GM23338 (cell line): ENCODE measurements at regions not wholly inside any gene's neighbourhood (a gene's known extent, or its start where the extent isn't known, plus 50 kb on each side); places are given as distances from the start of the nearest gene placed in this dataset.

Experiments
- ATAC-seq: fragments of 200-7000 bp; cut with Tn5 transposase; 3 replicates; pipeline ENCODE4 v1.9.1; 2020
- DNase-seq: peaks from one replicate; pipeline ENCODE4 v3.0.0-alpha.2; 2015; ENCODE audit warnings: low spot score
- H2AFZ ChIP-seq: fragments of 200-600 bp; sonication (generic); 2 replicates; pipeline ENCODE4 v1.8.0; 2016; ENCODE audit warnings: antibody characterized with exemption, mild to moderate bottlenecking, moderate library complexity
- H3F3A ChIP-seq: fragments of 200-600 bp; sonication (generic); replicated peaks from 2 replicates; pipeline ENCODE4 v1.8.0; 2017; ENCODE audit warnings: antibody characterized with exemption, mixed run types, low read depth
- H3K27ac ChIP-seq: fragments of 200-600 bp; sonication (generic); 2 replicates; pipeline ENCODE4 v1.6.1; 2016; ENCODE audit warnings: low read depth
- H3K27me3 ChIP-seq: fragments of 200-600 bp; sonication (generic); 2 replicates; pipeline ENCODE4 v1.8.0; 2016; ENCODE audit warnings: mild to moderate bottlenecking, mixed run types, moderate library complexity; ENCODE audit not compliant: insufficient read depth
- H3K36me3 ChIP-seq: fragments of 200-600 bp; sonication (generic); 2 replicates; pipeline ENCODE4 v1.8.0; 2016; ENCODE audit warnings: mild to moderate bottlenecking; ENCODE audit not compliant: insufficient read depth
- H3K4me1 ChIP-seq: fragments of 200-600 bp; sonication (generic); 2 replicates; pipeline ENCODE4 v1.8.0; 2016; ENCODE audit warnings: mild to moderate bottlenecking, moderate library complexity; ENCODE audit not compliant: insufficient read depth
- H3K4me2 ChIP-seq: fragments of 200-600 bp; sonication (generic); 2 replicates; pipeline ENCODE4 v1.7.1; 2017; ENCODE audit warnings: mixed run types
- H3K4me3 ChIP-seq: fragments of 200-600 bp; sonication (generic); 2 replicates; pipeline ENCODE4 v1.6.1; 2016; ENCODE audit warnings: mixed run types
- H3K79me2 ChIP-seq: fragments of 200-600 bp; sonication (generic); replicated peaks from 2 replicates; pipeline ENCODE4 v1.8.0; 2017; ENCODE audit warnings: mild to moderate bottlenecking; ENCODE audit not compliant: insufficient read depth
- H3K9me2 ChIP-seq: fragments of 200-600 bp; sonication (generic); 2 replicates; pipeline ENCODE4 v1.8.0; 2017; ENCODE audit not compliant: insufficient read depth
- H4K20me1 ChIP-seq: fragments of 200-600 bp; sonication (generic); replicated peaks from 2 replicates; pipeline ENCODE4 v1.8.0; 2017; ENCODE audit warnings: mild to moderate bottlenecking; ENCODE audit not compliant: insufficient read depth
- H3K27ac Mint-ChIP-seq: 2 replicates; pipeline ENCODE4 v1.8.0; 2020; ENCODE audit warnings: inconsistent platforms, mild to moderate bottlenecking, moderate library complexity, mixed read lengths
- H3K27me3 Mint-ChIP-seq: 3 replicates; pipeline ENCODE4 v1.8.0; 2022; ENCODE audit warnings: low read depth, mild to moderate bottlenecking, moderate library complexity, mixed read lengths, inconsistent platforms; ENCODE audit not compliant: insufficient read depth, poor library complexity
- H3K36me3 Mint-ChIP-seq: 3 replicates; pipeline ENCODE4 v1.8.0; 2021; ENCODE audit warnings: low read depth, mild to moderate bottlenecking, inconsistent platforms, moderate library complexity, mixed read lengths
- H3K4me1 Mint-ChIP-seq: 3 replicates; pipeline ENCODE4 v1.8.0; 2020; ENCODE audit warnings: mild to moderate bottlenecking, inconsistent platforms, mixed read lengths
- H3K4me3 Mint-ChIP-seq: 3 replicates; pipeline ENCODE4 v1.8.0; 2021; ENCODE audit warnings: moderate library complexity, mild to moderate bottlenecking, inconsistent platforms, mixed read lengths
- H3K9me3 Mint-ChIP-seq: 3 replicates; pipeline ENCODE4 v1.8.0; 2020; ENCODE audit warnings: moderate library complexity, mild to moderate bottlenecking, inconsistent platforms, mixed read lengths
- CREB1 ChIP-seq: fragments of 250-450 bp; sonication (Bioruptor Pico); IDR thresholded peaks from 2 replicates; pipeline ENCODE4 v1.5.0; 2020; ENCODE audit warnings: low read depth, mild to moderate bottlenecking, moderate library complexity
- CTCF ChIP-seq, 2 experiments: fragments of 200-600 bp in 1 of 2; sonication (generic) in 1 of 2; conservative IDR thresholded peaks; 2 replicates each; pipeline versions ENCODE4 v1.5.1 to v1.6.1; 2016 to 2017; ENCODE audit warnings: antibody characterized with exemption in 2 of 2, low read depth in 2 of 2, mild to moderate bottlenecking in 2 of 2, moderate library complexity in 1 of 2
- EZH2phosphoT487 ChIP-seq: fragments of 200-600 bp; sonication (generic); IDR thresholded peaks from one replicate; pipeline ENCODE4 v1.8.1; 2018; ENCODE audit warnings: antibody characterized with exemption; ENCODE audit not compliant: unreplicated experiment
- JUNB ChIP-seq: IDR thresholded peaks from one replicate; pipeline ENCODE4 v1.6.1; 2016; ENCODE audit warnings: antibody characterized with exemption; ENCODE audit not compliant: unreplicated experiment
- NANOG ChIP-seq: IDR thresholded peaks from 2 replicates; pipeline ENCODE4 v1.6.1; 2016; ENCODE audit warnings: antibody characterized with exemption, borderline replicate concordance
- REST ChIP-seq: IDR thresholded peaks from one replicate; pipeline ENCODE4 v1.6.1; 2018; ENCODE audit warnings: antibody characterized with exemption; ENCODE audit not compliant: unreplicated experiment
- ZNF114 ChIP-seq: fragments of 250-450 bp; sonication (Bioruptor Pico); IDR thresholded peaks from 2 replicates; pipeline ENCODE4 v1.5.0; 2020; ENCODE audit warnings: mild to moderate bottlenecking, moderate library complexity
- ZNF331 ChIP-seq: fragments of 250-450 bp; sonication (Bioruptor Pico); IDR thresholded peaks from 2 replicates; pipeline ENCODE4 v1.5.0; 2020; ENCODE audit warnings: low read depth, mild to moderate bottlenecking, moderate library complexity
- ZNF462 ChIP-seq: fragments of 250-450 bp; sonication (Bioruptor Pico); IDR thresholded peaks from 2 replicates; pipeline ENCODE4 v1.5.0; 2020; ENCODE audit warnings: mild to moderate bottlenecking, moderate library complexity

GRCh38 chr4:137212601-137213000 is 319.7 kb downstream of the PCDH18 start (continued):
- TF ChIP-seq ZNF462 (CRISPR knock-in tag) (no peak), REST (no peak), JUNB (no peak), ZNF114 (CRISPR knock-in tag) (no peak)

GRCh38 chr4:137209240-137209639 is 323.1 kb downstream of the PCDH18 start:
- no peak for DNase-seq
- no peaks in the 10 kb centered on the region for H3K27me3 Mint-ChIP-seq
- H3K4me2 ChIP-seq, result no peak overlapping the region
- ATAC-seq, result no peak
- H3K36me3 ChIP-seq, result no peaks in the 10 kb centered on the region
- H3K27ac Mint-ChIP-seq, result no peak overlapping the region
- no peaks in the 10 kb centered on the region for H3F3A ChIP-seq
- no peaks in the 10 kb centered on the region for H3K79me2 ChIP-seq
- H3K9me2 ChIP-seq, result no peaks in the 10 kb centered on the region
- H3K4me3 ChIP-seq, result no peak overlapping the region
- no peak overlapping the region for H3K4me3 Mint-ChIP-seq
- no peaks in the 10 kb centered on the region for H3K36me3 Mint-ChIP-seq
- peaks cover 3% of the 10 kb centered on the region; the same call in 2 of the 3 replicates for H3K4me1 Mint-ChIP-seq
- no peak overlapping the region for H3K27ac ChIP-seq
- no peaks in the 10 kb centered on the region for H3K27me3 ChIP-seq
- no peaks in the 10 kb centered on the region for H3K9me3 Mint-ChIP-seq
- H2AFZ ChIP-seq, result no peak overlapping the region
- H3K4me1 ChIP-seq, result no peaks in the 10 kb centered on the region
- no peaks in the 10 kb centered on the region for H4K20me1 ChIP-seq
- no peak for TF ChIP-seq CTCF (conservative IDR thresholded peaks at IDR 0.05; ENCODE audit: low read depth in 2 of 2)
- TF ChIP-seq ZNF331 (CRISPR knock-in tag), result no peak
- TF ChIP-seq EZH2phosphoT487, result no peak
- no peak for TF ChIP-seq CREB1 (CRISPR knock-in tag)
- no peak for TF ChIP-seq JUNB
- TF ChIP-seq ZNF114 (CRISPR knock-in tag), result no peak
- TF ChIP-seq REST, result no peak
- TF ChIP-seq NANOG, result no peak
